Hematopoietic multipotent progenitor cell treated with erythropoietin and hydrocortisone succinate and interleukin-3 and kit ligand, for 8 days (in vitro differentiated cells): ENCODE measurements at regions not wholly inside any gene's neighbourhood (a gene's known extent, or its start where the extent isn't known, plus 50 kb on each side); places are given as distances from the start of the nearest gene placed in this dataset.
"Not testable (repeated sequence)": the region's sequence is repeated elsewhere in the genome, so short reads cannot be mapped to it uniquely, and the experiment has no call there.

ENCODE experiments used
- DNase-seq: peaks from one replicate; pipeline ENCODE4 v3.0.0-alpha.2; 2015

GRCh38 chr14:83887866-83888265, 1642.1 kb upstream of the FLRT2 start:
- DNase-seq: no peak

DNA sequence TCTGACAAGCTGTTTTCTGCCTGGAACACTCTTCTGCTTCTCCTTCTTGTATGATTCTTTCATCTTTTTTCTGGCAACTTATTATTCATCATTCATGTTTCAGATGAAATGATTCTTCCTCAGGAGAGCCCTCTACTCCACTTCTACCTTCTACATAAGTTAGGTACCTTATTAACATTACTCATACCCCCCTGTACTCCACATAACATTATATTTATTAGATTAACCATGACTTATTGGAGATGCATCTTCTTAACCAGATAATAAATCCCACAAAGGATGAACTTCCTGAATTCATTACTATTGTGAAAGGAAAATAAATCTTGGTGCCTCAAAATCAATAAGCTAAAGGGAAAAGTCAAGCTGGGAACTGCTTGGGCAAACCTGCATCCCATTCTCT, 1636.5 kb upstream of the FLRT2 start:
- no peak for DNase-seq

DNA sequence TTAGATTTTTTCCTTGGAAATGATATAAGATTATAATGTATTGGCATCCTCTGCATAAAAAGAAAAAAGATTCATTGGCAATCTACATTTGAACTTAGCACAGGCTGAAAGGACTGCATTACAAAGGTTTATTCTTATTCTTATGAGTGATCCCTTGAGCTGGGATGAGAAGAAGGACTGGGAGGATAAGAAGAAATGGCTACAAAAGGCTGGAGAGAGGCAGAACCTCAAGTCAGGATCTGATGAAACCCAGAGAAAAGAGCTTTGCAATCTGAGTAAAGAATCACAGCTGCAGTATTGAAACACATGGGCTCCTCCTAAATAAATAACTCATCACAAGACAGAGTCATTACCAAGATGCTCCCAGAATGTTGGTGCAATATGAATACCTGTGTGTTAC, 1635.4 kb upstream of the FLRT2 start:
- no peak for DNase-seq

- DNase-seq: not testable (repeated sequence)
These were observed 1631.4 kb upstream of the FLRT2 start for GRCh38 chr14:83898558-83898957.

GRCh38 chr14:83899706-83900105, 1630.2 kb upstream of the FLRT2 start:
- DNase-seq: no peak

GRCh38 chr14:83905157-83905556, 1624.8 kb upstream of the FLRT2 start:
- no peak for DNase-seq

DNA sequence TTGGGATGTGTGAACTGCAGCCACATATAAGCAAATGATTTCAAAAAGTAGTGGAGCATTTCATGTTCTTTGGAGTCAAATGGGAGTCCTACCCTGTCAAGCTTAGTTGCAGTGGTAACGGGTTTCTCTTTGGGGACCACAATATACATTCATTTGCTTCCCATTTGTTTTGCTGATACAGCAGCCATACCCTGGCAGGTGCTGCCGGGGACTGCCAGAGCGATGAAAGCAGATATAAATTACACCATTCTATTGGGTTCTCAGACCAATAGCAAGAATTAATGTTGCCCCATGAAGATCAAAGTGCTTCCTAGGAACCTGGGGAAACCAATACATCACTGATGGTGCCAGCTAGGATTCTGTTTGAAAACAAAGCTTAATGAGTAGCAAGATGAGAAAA, 1621.5 kb upstream of the FLRT2 start:
- no peak for DNase-seq

DNA sequence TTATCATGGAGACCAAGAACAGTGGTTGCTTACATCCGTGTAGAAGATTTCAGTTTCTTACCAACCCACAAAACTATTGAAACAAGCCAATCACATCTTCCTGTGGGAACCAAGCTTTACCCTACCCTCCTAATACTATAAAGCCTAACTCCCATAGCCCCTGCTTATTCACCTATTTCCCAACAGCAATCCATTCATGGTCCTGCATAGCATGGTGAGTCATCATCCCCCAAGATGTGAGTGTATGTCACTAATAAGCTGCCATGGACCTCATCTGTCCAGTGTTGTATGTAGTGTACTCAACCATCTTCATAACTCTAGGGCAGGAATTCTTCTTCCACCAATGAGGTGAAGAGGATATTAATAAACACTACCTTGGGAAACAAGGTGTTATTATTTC, 1620.4 kb upstream of the FLRT2 start:
- no peak for DNase-seq

GRCh38 chr14:83912032-83912642, 1617.8 kb upstream of the FLRT2 start:
- DNase-seq: no peak

DNA sequence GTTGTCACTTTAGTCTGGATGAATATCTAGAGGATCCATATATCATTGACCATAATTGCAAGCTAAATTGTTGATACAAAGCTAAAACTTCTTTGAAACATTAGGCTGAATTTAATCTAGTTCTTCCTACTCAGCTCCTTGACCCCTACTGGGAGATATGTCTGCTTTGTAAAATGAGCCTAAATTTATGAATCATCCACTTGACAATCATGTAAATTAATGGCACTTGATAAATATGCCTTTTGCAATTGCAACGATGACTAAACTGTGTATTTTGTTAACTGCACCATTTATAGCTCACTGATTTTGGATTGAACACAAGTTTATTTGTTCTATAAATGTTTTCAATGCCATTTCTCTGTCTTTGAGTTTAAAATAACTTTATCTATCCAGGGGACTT, 1616.5 kb upstream of the FLRT2 start:
- no peak for DNase-seq

GRCh38 chr14:83918546-83918945, 1611.4 kb upstream of the FLRT2 start:
- DNase-seq: no peak

GRCh38 chr14:83919675-83920074, 1610.3 kb upstream of the FLRT2 start:
- not testable (repeated sequence) for DNase-seq

GRCh38 chr14:83923842-83924241, 1606.1 kb upstream of the FLRT2 start:
- DNase-seq: no peak

DNA sequence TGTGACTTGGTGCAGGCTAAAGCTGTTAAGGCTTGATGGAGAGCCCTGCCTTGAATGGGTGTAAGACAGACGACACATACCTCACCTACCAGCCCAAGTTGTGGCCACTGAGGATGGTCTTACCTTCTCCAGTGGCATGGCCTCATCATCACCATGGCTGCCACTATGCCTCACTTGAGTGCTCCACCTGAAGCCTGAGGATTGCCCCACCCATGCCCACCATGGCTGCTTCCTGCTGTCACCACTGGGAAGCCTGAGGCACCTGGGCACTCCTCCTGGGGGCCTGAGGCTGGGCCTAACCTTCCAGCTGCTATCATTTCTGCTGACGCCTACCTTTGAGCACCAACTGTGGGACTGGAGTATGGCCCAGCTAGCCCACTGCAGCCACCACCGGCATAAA, 1605.7 kb upstream of the FLRT2 start:
- DNase-seq: no peak

GRCh38 chr14:83940253-83940652, 1589.7 kb upstream of the FLRT2 start:
- DNase-seq: no peak

GRCh38 chr14:83958359-83958758, 1571.6 kb upstream of the FLRT2 start:
- DNase-seq: no peak

- DNase-seq: no peak
These were observed 1569.0 kb upstream of the FLRT2 start for GRCh38 chr14:83960832-83961512.

- no peak for DNase-seq
These were observed 1559.9 kb upstream of the FLRT2 start for GRCh38 chr14:83969998-83970397.

GRCh38 chr14:83972631-83973030, 1557.3 kb upstream of the FLRT2 start:
- DNase-seq: no peak

- DNase-seq: no peak
These were observed 1555.2 kb upstream of the FLRT2 start for GRCh38 chr14:83974647-83975163.

- DNase-seq: no peak
These were observed 1554.5 kb upstream of the FLRT2 start for GRCh38 chr14:83975435-83975834.

- DNase-seq: no peak
These were observed 1553.8 kb upstream of the FLRT2 start for GRCh38 chr14:83975841-83976770.

DNA sequence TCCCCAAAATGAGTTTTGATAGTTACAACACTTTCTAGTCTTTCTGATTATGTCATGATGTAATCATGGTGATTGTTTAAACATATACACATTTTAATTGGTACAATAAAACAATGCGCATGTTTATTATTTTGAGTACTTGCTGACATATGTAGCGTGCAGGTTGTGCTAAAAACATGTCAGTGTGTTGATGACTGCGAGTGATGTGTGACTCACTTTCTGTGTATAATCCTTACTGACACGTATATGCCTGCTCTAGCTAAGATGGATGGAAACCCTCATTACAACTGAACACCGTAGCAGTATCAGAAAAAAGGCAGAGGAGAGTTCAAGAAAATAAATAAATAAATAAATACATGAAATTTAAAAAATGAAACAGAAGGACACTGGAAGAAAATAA, 1552.4 kb upstream of the FLRT2 start:
- DNase-seq: no peak
